MM.1S (cell line): ENCODE measurements at regions not wholly inside any gene's neighbourhood (a gene's known extent, or its start where the extent isn't known, plus 50 kb on each side); places are given as distances from the start of the nearest gene placed in this dataset.

Experiments
- CTCF ChIP-seq: fragments of 300-600 bp; sonication (generic); IDR thresholded peaks from 2 replicates; pipeline ENCODE4 v1.5.1; 2016; ENCODE audit warnings: antibody characterized with exemption, low read length, mixed read lengths
- EZH2 ChIP-seq: fragments of 300-600 bp; sonication (generic); optimal IDR thresholded peaks from 2 replicates; pipeline ENCODE3; 2017; ENCODE audit warnings: low read depth, mild to moderate bottlenecking, antibody characterized with exemption, low read length, mixed read lengths
- EZH2phosphoT487 ChIP-seq: fragments of 300-600 bp; sonication (generic); IDR thresholded peaks from 2 replicates; pipeline ENCODE4 v1.6.1; 2018; ENCODE audit warnings: antibody characterized with exemption, low read length

DNA sequence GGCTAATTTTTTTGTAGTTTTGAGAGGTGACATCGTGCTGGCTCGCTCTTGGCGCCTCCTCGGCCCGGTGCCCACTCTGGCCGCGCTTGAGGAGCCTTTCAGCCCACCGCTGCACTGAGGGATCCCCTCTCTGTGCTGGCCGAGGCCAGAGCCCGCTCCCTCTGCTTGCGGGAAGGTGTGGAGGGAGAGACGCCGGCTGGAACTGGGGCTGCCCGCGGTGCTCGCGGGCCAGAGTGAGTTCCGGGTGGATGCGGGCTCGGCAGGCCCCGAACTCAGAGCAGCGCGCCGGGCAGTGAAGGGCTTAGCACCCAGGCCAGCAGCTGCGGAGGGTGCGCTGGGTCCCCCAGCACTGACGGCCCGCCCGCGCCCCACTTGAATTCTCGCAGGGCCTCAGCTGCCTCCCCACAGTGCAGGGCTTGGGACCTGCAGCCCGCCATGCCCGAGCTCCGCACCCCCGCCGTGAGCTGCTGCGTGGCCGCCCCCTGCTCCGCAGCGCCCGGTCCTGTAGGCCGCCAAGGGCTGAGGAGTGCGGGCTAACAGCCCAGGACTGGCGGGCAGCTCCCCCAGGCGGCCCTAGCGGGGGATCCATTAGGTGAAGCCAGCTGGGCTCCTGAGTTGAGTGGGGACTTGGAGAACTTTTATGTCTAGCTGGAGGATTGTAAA is 113.2 kb upstream of the ZSWIM2 start:
- no peak for TF ChIP-seq CTCF
- TF ChIP-seq EZH2phosphoT487 = no peak
- TF ChIP-seq EZH2 = no peak
